Ectodermal cell (in vitro differentiated cells): ENCODE measurements at regions not wholly inside any gene's neighbourhood (a gene's known extent, or its start where the extent isn't known, plus 50 kb on each side); places are given as distances from the start of the nearest gene placed in this dataset.
A peak's percentile ranks its signal among the peaks of the same experiment; 100 is the strongest.
"Not testable (repeated sequence)": the region's sequence is repeated elsewhere in the genome, so short reads cannot be mapped to it uniquely, and the experiment has no call there.

Source experiments
- H3K27ac ChIP-seq: 2 replicates; pipeline ENCODE4 v1.7.0; 2013; ENCODE audit warnings: mild to moderate bottlenecking, low read depth, low read length; ENCODE audit not compliant: insufficient read depth, poor library complexity, severe bottlenecking
- H3K27me3 ChIP-seq: 2 replicates; pipeline ENCODE4 v1.7.0; 2013; ENCODE audit warnings: mild to moderate bottlenecking, low read length; ENCODE audit not compliant: insufficient read depth, control insufficient read depth, poor library complexity, severe bottlenecking
- H3K36me3 ChIP-seq: one replicate; pipeline ENCODE4 v1.7.0; 2013; ENCODE audit warnings: low read length; ENCODE audit not compliant: control insufficient read depth, insufficient read depth
- H3K4me1 ChIP-seq: one replicate; pipeline ENCODE4 v1.7.0; 2013; ENCODE audit warnings: low read length; ENCODE audit not compliant: control insufficient read depth, insufficient read depth
- H3K4me3 ChIP-seq: 2 replicates; pipeline ENCODE4 v1.7.0; 2013; ENCODE audit warnings: low read depth, low read length, control low read depth; ENCODE audit not compliant: insufficient read depth
- H3K9me3 ChIP-seq: 2 replicates; pipeline ENCODE4 v1.7.0; 2013; ENCODE audit warnings: mild to moderate bottlenecking, low read length, moderate library complexity; ENCODE audit not compliant: control insufficient read depth
- WGBS, 2 experiments: methylation state at CpG; one replicate each; pipeline ENCODE4 v1.1.7; 2013; ENCODE audit warnings: missing lambda C conversion rate in 2 of 2; 5-methylcytosine and 5-hydroxymethylcytosine counted together

- no peaks in the 10 kb centered on the region for H3K4me1 ChIP-seq
- H3K9me3 ChIP-seq: no peaks in the 10 kb centered on the region
- H3K27me3 ChIP-seq: no peaks in the 10 kb centered on the region
- H3K4me3 ChIP-seq: no peak overlapping the region
- WGBS, 2 experiments: 80 to 100% methylated on average over 1 of the region's 1 CpG
- H3K27ac ChIP-seq: no peak overlapping the region
- H3K36me3 ChIP-seq: no peaks in the 10 kb centered on the region
Measured at GRCh38 chrX:858542-859078, 228.0 kb downstream of the SHOX start.

GRCh38 chrX:857376-857775, 226.8 kb downstream of the SHOX start:
- 81 to 88% methylated on average over 5 of the region's 5 CpGs for WGBS, 2 experiments
- Histone ChIP-seq H3K9me3 (no peaks in the 10 kb centered on the region), H3K4me1 (no peaks in the 10 kb centered on the region), H3K4me3 (no peak overlapping the region), H3K36me3 (no peaks in the 10 kb centered on the region), H3K27ac (no peak overlapping the region), H3K27me3 (no peaks in the 10 kb centered on the region)

GRCh38 chrX:856566-857290, 226.1 kb downstream of the SHOX start:
- H3K27ac ChIP-seq: no peak overlapping the region
- no peaks in the 10 kb centered on the region for H3K4me1 ChIP-seq
- no peaks in the 10 kb centered on the region for H3K36me3 ChIP-seq
- H3K9me3 ChIP-seq: no peaks in the 10 kb centered on the region
- no peak overlapping the region for H3K4me3 ChIP-seq
- no peaks in the 10 kb centered on the region for H3K27me3 ChIP-seq
- 88 to 92% methylated on average over 11 of the region's 14 CpGs for WGBS, 2 experiments

GRCh38 chrX:853304-853703, 222.7 kb downstream of the SHOX start:
- Histone ChIP-seq H3K9me3 (no peaks in the 10 kb centered on the region), H3K36me3 (no peaks in the 10 kb centered on the region), H3K27ac (no peak overlapping the region), H3K4me3 (no peak overlapping the region), H3K4me1 (peaks cover 10% of the 10 kb centered on the region), H3K27me3 (no peaks in the 10 kb centered on the region)
- WGBS, 2 experiments: 90 to 92% methylated on average over 7 of the region's 7 CpGs

- H3K4me1 ChIP-seq: peaks cover 10% of the 10 kb centered on the region
- H3K36me3 ChIP-seq: no peaks in the 10 kb centered on the region
- no peak overlapping the region for H3K27ac ChIP-seq
- no peaks in the 10 kb centered on the region for H3K9me3 ChIP-seq
- H3K27me3 ChIP-seq: no peaks in the 10 kb centered on the region
- WGBS, 2 experiments: 12 to 20% methylated on average over 11 of the region's 11 CpGs
- H3K4me3 ChIP-seq: no peak overlapping the region
Measured at GRCh38 chrX:850471-850916, 219.9 kb downstream of the SHOX start.

- Histone ChIP-seq H3K4me3 (no peak overlapping the region), H3K4me1 (peaks cover 11% of the 10 kb centered on the region), H3K9me3 (no peaks in the 10 kb centered on the region), H3K27me3 (no peaks in the 10 kb centered on the region), H3K36me3 (no peaks in the 10 kb centered on the region), H3K27ac (peak overlapping the region; percentile 6)
- WGBS, 2 experiments: 65 to 67% methylated on average over 6 of the region's 6 CpGs
Measured at GRCh38 chrX:848386-848785, 217.8 kb downstream of the SHOX start.

- Histone ChIP-seq H3K9me3 (no peaks in the 10 kb centered on the region), H3K4me3 (no peak overlapping the region), H3K27ac (no peak overlapping the region), H3K27me3 (no peaks in the 10 kb centered on the region), H3K4me1 (peaks cover 5% of the 10 kb centered on the region), H3K36me3 (no peaks in the 10 kb centered on the region)
- WGBS, 2 experiments: 62% methylated on average over 12 of the region's 13 CpGs
Measured at GRCh38 chrX:843306-843705, 212.7 kb downstream of the SHOX start.

GRCh38 chrX:840556-840955, 210.0 kb downstream of the SHOX start:
- 92 to 94% methylated on average over 13 of the region's 13 CpGs for WGBS, 2 experiments
- Histone ChIP-seq H3K4me3 (no peak overlapping the region), H3K9me3 (peaks cover 4% of the 10 kb centered on the region), H3K27me3 (no peaks in the 10 kb centered on the region), H3K27ac (no peak overlapping the region), H3K4me1 (peaks cover 5% of the 10 kb centered on the region), H3K36me3 (no peaks in the 10 kb centered on the region)

GRCh38 chrX:838666-839065, 208.1 kb downstream of the SHOX start:
- not testable (repeated sequence) for H3K9me3 ChIP-seq, H3K27me3 ChIP-seq, H3K36me3 ChIP-seq, H3K27ac ChIP-seq, H3K4me3 ChIP-seq, H3K4me1 ChIP-seq
- 80 to 84% methylated on average over 13 of the region's 13 CpGs for WGBS, 2 experiments

GRCh38 chrX:835857-836256, 205.3 kb downstream of the SHOX start:
- not testable (repeated sequence) for H3K27me3 ChIP-seq, H3K27ac ChIP-seq, H3K36me3 ChIP-seq, H3K9me3 ChIP-seq, H3K4me1 ChIP-seq, H3K4me3 ChIP-seq
- WGBS, 2 experiments: 92 to 98% methylated on average over 3 of the region's 3 CpGs
